Ishikawa (cell line): ENCODE measurements at regions not wholly inside any gene's neighbourhood (a gene's known extent, or its start where the extent isn't known, plus 50 kb on each side); places are given as distances from the start of the nearest gene placed in this dataset.

ENCODE experiments used
- CEBPB ChIP-seq: IDR thresholded peaks from 2 replicates; pipeline ENCODE4 v1.6.1; 2012
- CREB1 ChIP-seq: IDR thresholded peaks from 2 replicates; pipeline ENCODE4 v1.6.1; 2012; ENCODE audit warnings: low read depth
- EGR1 ChIP-seq: IDR thresholded peaks from 2 replicates; pipeline ENCODE4 v1.6.1; 2012
- EP300 ChIP-seq: IDR thresholded peaks from 2 replicates; pipeline ENCODE4 v1.6.1; 2012; ENCODE audit warnings: borderline replicate concordance
- FOXM1 ChIP-seq: IDR thresholded peaks from 2 replicates; pipeline ENCODE4 v1.6.1; 2012; ENCODE audit warnings: low read depth, borderline replicate concordance
- NFIC ChIP-seq: IDR thresholded peaks from 2 replicates; pipeline ENCODE4 v1.6.1; 2012
- RAD21 ChIP-seq: IDR thresholded peaks from 2 replicates; pipeline ENCODE4 v1.6.1; 2012; ENCODE audit warnings: low read depth
- TAF1 ChIP-seq: IDR thresholded peaks from 2 replicates; pipeline ENCODE4 v1.6.1; 2012; ENCODE audit warnings: low read depth, mild to moderate bottlenecking
- TCF12 ChIP-seq: IDR thresholded peaks from 2 replicates; pipeline ENCODE4 v1.6.1; 2012; ENCODE audit warnings: low read depth
- TEAD4 ChIP-seq: IDR thresholded peaks from 2 replicates; pipeline ENCODE4 v1.6.1; 2012
- YY1 ChIP-seq: IDR thresholded peaks from 2 replicates; pipeline ENCODE4 v1.6.1; 2012; ENCODE audit warnings: low read depth
- ZBTB7A ChIP-seq: IDR thresholded peaks from 2 replicates; pipeline ENCODE4 v1.6.1; 2012; ENCODE audit warnings: low read depth
- TF ChIP-seq, protein P1 (sequence below): IDR thresholded peaks from 2 replicates; pipeline ENCODE4 v1.6.1; 2012
- TF ChIP-seq, protein P2 (sequence below): IDR thresholded peaks from 2 replicates; pipeline ENCODE4 v1.6.1; 2012; ENCODE audit warnings: low read depth, mild to moderate bottlenecking
- TF ChIP-seq, protein P3 (sequence below): IDR thresholded peaks from 2 replicates; pipeline ENCODE4 v1.6.1; 2012

DNA sequence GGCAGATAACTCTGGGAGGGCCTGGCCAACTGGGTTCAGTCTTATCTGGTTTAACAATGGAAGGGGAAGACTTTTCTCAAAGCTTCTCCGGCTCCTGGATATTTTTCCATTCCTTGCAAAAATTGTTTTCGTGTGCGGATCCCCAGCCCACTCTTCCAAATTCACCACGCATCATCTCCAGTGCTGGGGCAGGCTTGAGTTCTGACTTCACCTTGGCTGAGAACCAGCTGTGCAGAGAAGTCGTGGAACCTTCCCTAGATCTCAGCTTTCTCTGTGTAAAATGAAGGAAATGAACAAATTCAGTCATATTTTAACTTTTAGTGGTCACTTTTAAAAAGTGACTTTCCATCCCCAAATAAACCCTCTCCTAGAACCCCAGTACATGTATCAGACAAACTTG is 297.0 kb downstream of the TCF7L2 start:
- no peak for TF ChIP-seq FOXM1
- TF ChIP-seq, protein P1, sequence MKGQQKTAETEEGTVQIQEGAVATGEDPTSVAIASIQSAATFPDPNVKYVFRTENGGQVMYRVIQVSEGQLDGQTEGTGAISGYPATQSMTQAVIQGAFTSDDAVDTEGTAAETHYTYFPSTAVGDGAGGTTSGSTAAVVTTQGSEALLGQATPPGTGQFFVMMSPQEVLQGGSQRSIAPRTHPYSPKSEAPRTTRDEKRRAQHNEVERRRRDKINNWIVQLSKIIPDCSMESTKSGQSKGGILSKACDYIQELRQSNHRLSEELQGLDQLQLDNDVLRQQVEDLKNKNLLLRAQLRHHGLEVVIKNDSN = no peak
- no peak for TF ChIP-seq TCF12
- no peak for TF ChIP-seq NFIC
- TF ChIP-seq EGR1 = no peak
- no peak for TF ChIP-seq CEBPB
- TF ChIP-seq RAD21 = no peak
- no peak for TF ChIP-seq TEAD4
- TF ChIP-seq, protein P2, sequence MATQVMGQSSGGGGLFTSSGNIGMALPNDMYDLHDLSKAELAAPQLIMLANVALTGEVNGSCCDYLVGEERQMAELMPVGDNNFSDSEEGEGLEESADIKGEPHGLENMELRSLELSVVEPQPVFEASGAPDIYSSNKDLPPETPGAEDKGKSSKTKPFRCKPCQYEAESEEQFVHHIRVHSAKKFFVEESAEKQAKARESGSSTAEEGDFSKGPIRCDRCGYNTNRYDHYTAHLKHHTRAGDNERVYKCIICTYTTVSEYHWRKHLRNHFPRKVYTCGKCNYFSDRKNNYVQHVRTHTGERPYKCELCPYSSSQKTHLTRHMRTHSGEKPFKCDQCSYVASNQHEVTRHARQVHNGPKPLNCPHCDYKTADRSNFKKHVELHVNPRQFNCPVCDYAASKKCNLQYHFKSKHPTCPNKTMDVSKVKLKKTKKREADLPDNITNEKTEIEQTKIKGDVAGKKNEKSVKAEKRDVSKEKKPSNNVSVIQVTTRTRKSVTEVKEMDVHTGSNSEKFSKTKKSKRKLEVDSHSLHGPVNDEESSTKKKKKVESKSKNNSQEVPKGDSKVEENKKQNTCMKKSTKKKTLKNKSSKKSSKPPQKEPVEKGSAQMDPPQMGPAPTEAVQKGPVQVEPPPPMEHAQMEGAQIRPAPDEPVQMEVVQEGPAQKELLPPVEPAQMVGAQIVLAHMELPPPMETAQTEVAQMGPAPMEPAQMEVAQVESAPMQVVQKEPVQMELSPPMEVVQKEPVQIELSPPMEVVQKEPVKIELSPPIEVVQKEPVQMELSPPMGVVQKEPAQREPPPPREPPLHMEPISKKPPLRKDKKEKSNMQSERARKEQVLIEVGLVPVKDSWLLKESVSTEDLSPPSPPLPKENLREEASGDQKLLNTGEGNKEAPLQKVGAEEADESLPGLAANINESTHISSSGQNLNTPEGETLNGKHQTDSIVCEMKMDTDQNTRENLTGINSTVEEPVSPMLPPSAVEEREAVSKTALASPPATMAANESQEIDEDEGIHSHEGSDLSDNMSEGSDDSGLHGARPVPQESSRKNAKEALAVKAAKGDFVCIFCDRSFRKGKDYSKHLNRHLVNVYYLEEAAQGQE = no peak
- no peak for TF ChIP-seq ZBTB7A
- no peak for TF ChIP-seq CREB1
- TF ChIP-seq TAF1 = no peak
- TF ChIP-seq, protein P3, sequence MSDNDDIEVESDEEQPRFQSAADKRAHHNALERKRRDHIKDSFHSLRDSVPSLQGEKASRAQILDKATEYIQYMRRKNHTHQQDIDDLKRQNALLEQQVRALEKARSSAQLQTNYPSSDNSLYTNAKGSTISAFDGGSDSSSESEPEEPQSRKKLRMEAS = no peak
- TF ChIP-seq YY1 = no peak
- TF ChIP-seq EP300 = no peak

DNA sequence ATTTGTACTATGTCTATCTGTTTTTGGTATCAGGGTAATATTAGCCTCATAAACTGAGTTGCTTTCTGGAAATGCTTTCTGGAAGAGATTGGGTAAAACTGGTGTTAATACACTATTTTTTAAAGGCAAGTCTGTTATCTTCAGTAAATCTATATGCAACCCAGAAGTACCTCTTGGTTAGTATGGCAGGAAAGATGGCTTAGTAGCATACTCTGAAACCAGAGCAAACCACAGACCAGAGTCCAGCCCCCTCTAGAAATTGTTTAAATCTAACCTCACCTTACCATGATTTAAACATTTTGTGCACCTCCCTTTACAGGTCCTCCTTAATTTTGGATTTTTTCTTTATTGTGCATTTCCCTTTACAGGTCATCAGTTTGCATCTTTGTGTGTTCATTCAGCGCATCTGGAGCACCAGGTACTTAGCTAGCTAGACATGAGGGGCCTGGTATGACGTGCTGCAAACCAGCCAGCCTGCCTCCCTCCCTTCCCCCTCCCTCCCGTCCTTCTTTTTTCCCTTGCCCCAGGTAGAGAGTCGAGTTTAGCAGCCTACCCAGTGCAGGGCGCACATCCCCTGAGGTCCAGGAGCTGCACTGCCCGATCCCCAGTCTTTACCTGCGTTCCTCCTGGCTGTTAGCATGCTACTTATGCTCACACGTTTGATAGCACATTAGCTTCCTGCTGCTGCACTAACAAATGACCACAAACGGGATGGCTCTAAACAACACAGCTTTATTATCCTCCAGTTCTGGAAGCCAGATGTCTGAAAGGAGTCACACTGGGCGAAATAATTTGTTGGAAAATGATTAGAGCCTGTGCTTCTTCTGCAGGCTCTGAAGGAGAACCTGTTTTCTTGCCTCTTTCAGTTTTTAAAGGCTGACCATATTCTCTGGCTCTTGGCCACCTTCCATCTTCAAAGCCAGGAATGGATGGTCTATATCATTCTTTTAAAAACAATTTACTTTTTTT is 299.9 kb upstream of the HABP2 start:
- no peak for TF ChIP-seq FOXM1
- TF ChIP-seq, protein P2 = no peak
- TF ChIP-seq CEBPB = no peak
- TF ChIP-seq RAD21 = no peak
- TF ChIP-seq EGR1 = no peak
- no peak for TF ChIP-seq TAF1
- no peak for TF ChIP-seq TCF12
- no peak for TF ChIP-seq YY1
- no peak for TF ChIP-seq NFIC
- no peak for TF ChIP-seq CREB1
- TF ChIP-seq ZBTB7A = no peak
- TF ChIP-seq, protein P1 = no peak
- TF ChIP-seq, protein P3 = no peak
- no peak for TF ChIP-seq TEAD4
- TF ChIP-seq EP300 = no peak

DNA sequence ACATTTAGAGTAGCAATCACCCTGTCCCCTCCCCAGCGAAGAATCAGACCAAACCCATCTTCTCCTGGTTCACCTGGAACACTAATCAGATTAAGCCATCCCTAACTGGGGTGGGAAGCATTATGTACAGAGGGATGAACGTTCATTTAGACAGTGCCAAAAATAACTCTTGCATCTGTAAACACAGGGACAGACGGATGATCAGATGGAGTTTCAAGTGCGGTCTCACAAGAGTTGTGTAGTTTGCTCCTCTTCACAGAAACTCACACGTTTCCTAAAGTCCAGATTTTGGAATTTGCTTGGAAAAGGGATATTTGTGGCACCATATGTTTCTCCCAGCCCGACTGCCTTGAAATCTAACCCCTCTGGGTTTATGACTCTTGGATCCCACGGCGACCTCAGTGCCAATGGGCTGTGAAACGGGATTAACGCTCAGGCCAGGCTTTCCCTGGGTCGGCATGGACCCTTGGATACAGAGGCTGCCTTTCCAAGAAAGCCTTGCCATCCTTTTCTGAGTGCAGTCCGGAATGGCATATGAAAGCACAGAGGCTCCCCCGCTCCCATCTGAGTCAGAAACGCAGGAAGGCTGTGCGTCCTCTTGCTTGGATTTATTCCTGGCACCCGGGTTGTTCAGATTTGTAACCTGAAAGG is 293.2 kb upstream of the HABP2 start:
- TF ChIP-seq CEBPB (no peak), NFIC (no peak), TCF12 (no peak)
- TF ChIP-seq, protein P2 = no peak

DNA sequence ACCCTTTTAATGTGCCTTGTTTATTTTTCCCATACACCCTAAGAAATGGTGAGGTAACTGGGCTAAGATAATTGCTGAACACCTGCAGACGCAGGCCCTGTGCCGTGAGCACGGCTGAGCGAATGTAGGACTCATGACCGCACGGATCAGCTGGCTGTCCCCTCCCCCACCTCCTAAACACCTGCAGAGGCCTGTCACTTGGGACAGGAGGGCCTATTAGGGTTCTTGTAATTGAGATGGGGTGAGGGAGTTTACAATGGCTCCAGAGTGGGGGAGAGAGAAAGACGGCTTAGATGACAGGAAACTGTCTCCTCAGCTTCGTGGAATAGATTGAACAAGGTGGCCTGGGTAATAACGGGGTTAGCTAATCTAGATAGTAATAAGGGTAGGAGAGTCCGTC is 291.7 kb upstream of the HABP2 start:
- TF ChIP-seq TEAD4 (no peak), EP300 (no peak), CEBPB (no peak), RAD21 (no peak), NFIC (no peak), TAF1 (no peak), ZBTB7A (no peak), TCF12 (no peak), FOXM1 (no peak), EGR1 (no peak), CREB1 (no peak)
- TF ChIP-seq, protein P2 = no peak
- TF ChIP-seq, protein P3 = no peak
